HL-60 (cell line): ENCODE measurements at regions not wholly inside any gene's neighbourhood (a gene's known extent, or its start where the extent isn't known, plus 50 kb on each side); places are given as distances from the start of the nearest gene placed in this dataset.

Source experiments
- DNase-seq, 2 experiments: peaks; one replicate each; pipeline ENCODE4 v3.0.0-alpha.2; 2010 to 2020; ENCODE audit warnings: low read depth in 1 of 2, low spot score in 1 of 2
- H3K27ac ChIP-seq: fragments of 250-450 bp; sonication (Bioruptor Pico); replicated peaks from 2 replicates; pipeline ENCODE4 v1.5.1; 2020; ENCODE audit warnings: mild to moderate bottlenecking, moderate library complexity
- H3K27me3 ChIP-seq: fragments of 250-450 bp; sonication (Bioruptor Pico); 2 replicates; pipeline ENCODE4 v1.5.1; 2021; ENCODE audit warnings: mild to moderate bottlenecking, moderate library complexity; ENCODE audit not compliant: insufficient read depth, poor library complexity, severe bottlenecking
- H3K4me3 ChIP-seq: replicated peaks from 2 replicates; pipeline ENCODE4 v1.5.1; 2011; ENCODE audit warnings: mild to moderate bottlenecking, control low read depth, low read length; ENCODE audit not compliant: insufficient read depth
- GABPA ChIP-seq: IDR thresholded peaks from 2 replicates; pipeline ENCODE4 v1.6.1; 2012; ENCODE audit warnings: low read depth
- POLR2AphosphoS5 ChIP-seq: IDR thresholded peaks from 2 replicates; pipeline ENCODE4 v1.6.1; 2012; ENCODE audit warnings: low read depth
- SPI1 ChIP-seq: IDR thresholded peaks from 2 replicates; pipeline ENCODE4 v1.6.1; 2012; ENCODE audit warnings: low read depth, mild to moderate bottlenecking, borderline replicate concordance
- TF ChIP-seq, protein P1 (sequence below): IDR thresholded peaks from one replicate; pipeline ENCODE4 v1.5.1; 2011; ENCODE audit warnings: low read length, control low read depth, inconsistent platforms; ENCODE audit not compliant: insufficient read depth
- TF ChIP-seq, protein P2 (sequence below): IDR thresholded peaks from 2 replicates; pipeline ENCODE4 v1.6.1; 2012; ENCODE audit warnings: low read depth; ENCODE audit not compliant: insufficient replicate concordance

DNA sequence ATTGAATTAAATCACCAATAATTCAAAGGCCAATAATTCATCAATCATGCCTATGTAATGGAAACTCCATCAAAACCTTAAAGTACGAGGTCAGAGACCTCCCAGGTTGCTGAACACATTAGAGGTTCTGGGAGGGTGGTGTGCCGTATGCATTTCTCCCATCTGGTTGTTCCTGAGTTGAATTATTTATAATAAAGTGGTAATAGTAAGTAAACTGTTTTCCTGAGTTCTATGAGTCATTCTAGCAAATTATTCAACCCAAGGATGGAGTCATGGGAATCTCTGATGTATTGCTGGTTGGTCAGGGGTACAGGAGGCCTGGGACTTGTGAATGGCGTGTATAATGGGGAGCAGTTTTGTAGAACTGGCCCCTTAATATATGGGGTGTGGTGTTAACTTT, 191.7 kb downstream of the CARTPT start:
- DNase-seq, result no peak
- Histone ChIP-seq H3K4me3 (no peak overlapping the region), H3K27me3 (no peaks in the 10 kb centered on the region), H3K27ac (no peak overlapping the region)
- no peak for TF ChIP-seq POLR2AphosphoS5

DNA sequence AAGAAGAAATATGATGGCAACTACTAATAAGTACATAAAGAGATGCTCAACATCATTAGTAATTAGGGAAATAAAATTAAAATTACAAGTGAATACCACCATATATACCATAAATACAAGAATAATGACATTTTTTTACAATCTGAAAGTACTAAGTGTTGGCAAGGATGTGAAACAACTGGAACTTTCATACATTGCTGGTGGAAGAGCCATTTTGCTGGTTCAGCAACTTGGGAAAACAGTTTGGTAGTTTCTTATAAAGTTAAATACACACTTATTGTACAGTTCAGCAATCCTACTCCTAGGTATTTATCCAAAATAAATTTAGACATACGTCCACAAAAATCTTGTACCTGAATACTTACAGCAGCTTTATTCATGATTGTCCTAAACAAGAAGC, 192.9 kb downstream of the CARTPT start:
- no peaks in the 10 kb centered on the region for H3K27me3 ChIP-seq
- H3K27ac ChIP-seq, result no peak overlapping the region
- TF ChIP-seq, protein P1, sequence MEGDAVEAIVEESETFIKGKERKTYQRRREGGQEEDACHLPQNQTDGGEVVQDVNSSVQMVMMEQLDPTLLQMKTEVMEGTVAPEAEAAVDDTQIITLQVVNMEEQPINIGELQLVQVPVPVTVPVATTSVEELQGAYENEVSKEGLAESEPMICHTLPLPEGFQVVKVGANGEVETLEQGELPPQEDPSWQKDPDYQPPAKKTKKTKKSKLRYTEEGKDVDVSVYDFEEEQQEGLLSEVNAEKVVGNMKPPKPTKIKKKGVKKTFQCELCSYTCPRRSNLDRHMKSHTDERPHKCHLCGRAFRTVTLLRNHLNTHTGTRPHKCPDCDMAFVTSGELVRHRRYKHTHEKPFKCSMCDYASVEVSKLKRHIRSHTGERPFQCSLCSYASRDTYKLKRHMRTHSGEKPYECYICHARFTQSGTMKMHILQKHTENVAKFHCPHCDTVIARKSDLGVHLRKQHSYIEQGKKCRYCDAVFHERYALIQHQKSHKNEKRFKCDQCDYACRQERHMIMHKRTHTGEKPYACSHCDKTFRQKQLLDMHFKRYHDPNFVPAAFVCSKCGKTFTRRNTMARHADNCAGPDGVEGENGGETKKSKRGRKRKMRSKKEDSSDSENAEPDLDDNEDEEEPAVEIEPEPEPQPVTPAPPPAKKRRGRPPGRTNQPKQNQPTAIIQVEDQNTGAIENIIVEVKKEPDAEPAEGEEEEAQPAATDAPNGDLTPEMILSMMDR, result no peak
- TF ChIP-seq GABPA (no peak), POLR2AphosphoS5 (no peak), SPI1 (no peak)
- TF ChIP-seq, protein P2, sequence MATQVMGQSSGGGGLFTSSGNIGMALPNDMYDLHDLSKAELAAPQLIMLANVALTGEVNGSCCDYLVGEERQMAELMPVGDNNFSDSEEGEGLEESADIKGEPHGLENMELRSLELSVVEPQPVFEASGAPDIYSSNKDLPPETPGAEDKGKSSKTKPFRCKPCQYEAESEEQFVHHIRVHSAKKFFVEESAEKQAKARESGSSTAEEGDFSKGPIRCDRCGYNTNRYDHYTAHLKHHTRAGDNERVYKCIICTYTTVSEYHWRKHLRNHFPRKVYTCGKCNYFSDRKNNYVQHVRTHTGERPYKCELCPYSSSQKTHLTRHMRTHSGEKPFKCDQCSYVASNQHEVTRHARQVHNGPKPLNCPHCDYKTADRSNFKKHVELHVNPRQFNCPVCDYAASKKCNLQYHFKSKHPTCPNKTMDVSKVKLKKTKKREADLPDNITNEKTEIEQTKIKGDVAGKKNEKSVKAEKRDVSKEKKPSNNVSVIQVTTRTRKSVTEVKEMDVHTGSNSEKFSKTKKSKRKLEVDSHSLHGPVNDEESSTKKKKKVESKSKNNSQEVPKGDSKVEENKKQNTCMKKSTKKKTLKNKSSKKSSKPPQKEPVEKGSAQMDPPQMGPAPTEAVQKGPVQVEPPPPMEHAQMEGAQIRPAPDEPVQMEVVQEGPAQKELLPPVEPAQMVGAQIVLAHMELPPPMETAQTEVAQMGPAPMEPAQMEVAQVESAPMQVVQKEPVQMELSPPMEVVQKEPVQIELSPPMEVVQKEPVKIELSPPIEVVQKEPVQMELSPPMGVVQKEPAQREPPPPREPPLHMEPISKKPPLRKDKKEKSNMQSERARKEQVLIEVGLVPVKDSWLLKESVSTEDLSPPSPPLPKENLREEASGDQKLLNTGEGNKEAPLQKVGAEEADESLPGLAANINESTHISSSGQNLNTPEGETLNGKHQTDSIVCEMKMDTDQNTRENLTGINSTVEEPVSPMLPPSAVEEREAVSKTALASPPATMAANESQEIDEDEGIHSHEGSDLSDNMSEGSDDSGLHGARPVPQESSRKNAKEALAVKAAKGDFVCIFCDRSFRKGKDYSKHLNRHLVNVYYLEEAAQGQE, result no peak
- DNase-seq, result no peak
- H3K4me3 ChIP-seq, result no peak overlapping the region

DNA sequence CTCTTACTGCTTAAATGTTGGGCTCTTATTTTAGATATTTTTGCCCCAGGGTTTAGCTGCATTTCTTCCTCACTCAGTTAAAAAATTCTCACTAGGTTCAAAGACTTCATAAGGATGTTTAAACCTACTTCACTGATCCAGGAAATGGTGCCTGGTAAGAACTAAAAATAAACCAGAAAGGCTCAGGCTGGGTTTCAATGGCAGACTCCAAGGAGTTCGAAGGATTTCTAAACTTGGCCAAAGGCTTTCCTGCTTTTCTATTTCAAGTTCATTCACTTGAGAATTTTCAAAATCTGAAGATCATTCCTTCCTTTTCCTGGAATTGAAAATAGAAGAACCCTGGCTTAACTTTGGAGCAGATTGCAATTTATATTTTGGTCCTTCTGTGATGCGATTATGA, 193.0 kb upstream of the MAP1B start:
- Histone ChIP-seq H3K4me3 (no peak overlapping the region), H3K27ac (no peak overlapping the region), H3K27me3 (no peaks in the 10 kb centered on the region)
- DNase-seq, result no peak
- TF ChIP-seq GABPA, result no peak
- no peak for TF ChIP-seq POLR2AphosphoS5
- TF ChIP-seq SPI1, result no peak
- TF ChIP-seq, protein P2, result no peak
- TF ChIP-seq, protein P1, result no peak

DNA sequence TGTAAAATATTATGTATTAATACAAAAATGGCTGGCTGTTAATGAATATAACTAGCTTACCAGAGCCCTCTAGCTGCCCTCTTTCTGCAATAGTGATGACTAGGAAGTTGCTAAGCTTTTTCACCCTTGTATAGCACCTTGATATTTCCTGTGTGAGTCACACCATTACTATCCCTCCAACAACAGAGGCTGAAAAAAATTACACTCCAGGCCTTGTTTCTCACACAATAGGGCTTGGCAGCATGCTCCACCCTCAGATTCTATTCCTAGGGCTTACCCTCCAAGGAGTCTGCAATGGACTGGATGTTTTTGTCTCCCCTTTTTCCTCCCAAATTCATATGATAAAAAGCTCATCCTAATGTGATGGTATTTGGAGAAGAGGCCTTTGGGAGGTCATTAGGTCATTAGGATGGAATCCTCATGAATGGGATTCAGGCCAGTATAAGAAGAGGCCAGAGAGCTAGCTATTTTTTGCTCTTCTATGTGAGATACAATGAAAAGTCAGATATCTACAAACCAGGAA, 184.6 kb upstream of the MAP1B start:
- H3K4me3 ChIP-seq, result no peak overlapping the region
- TF ChIP-seq GABPA (no peak), POLR2AphosphoS5 (no peak), SPI1 (no peak)
- TF ChIP-seq, protein P2, result no peak
- TF ChIP-seq, protein P1, result no peak
- DNase-seq, result no peak
- H3K27me3 ChIP-seq, result no peaks in the 10 kb centered on the region
- H3K27ac ChIP-seq, result no peak overlapping the region
